ENCODE measurements at regions not wholly inside any gene's neighbourhood (a gene's known extent, or its start where the extent isn't known, plus 50 kb on each side); places are given as distances from the start of the nearest gene placed in this dataset.

- H3K27ac Mint-ChIP-seq: no peak overlapping the region
- no peaks in the 10 kb centered on the region for H3K9me3 Mint-ChIP-seq (ENCODE audit: insufficient read depth)
- POLR2A ChIA-PET: no interaction called here
- peaks cover 3% of the 10 kb centered on the region for H3K4me1 Mint-ChIP-seq (ENCODE audit: low read depth)
- H3K4me3 Mint-ChIP-seq: no peak overlapping the region
- no peak for DNase-seq
- H3K36me3 Mint-ChIP-seq (ENCODE audit: low read depth): no peaks in the 10 kb centered on the region
- no peaks in the 10 kb centered on the region for H3K27me3 Mint-ChIP-seq (ENCODE audit: low read depth)
- no peak for ATAC-seq
- CTCF ChIA-PET: no interaction called here
Observed at GRCh38 chr4:82057990-82058544, 315.7 kb downstream of the HNRNPD start.

DNA sequence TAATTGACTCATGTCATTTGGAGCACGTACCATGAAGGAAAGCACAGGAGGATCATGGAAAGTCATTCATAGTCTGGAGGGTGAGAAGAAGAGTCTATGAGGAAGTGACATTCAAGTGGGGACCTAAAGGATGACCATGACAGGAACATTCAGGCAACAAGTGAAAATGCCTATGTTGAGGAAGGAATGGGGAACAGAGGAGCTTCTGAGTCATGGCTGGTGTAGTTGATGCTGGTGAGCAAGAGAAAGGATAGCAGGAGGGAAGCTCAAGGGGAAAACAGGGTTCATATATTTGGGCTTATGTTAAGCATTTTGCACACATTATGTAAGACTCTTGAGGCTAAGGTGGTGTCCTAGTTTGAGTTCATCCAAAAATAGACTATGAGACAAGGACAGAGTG lies 318.6 kb downstream of the HNRNPD start:
- DNase-seq (no peak), ATAC-seq (no peak)
- no peak overlapping the region for H3K4me3 Mint-ChIP-seq
- no peak overlapping the region for H3K27ac Mint-ChIP-seq
- no peaks in the 10 kb centered on the region for H3K4me1 Mint-ChIP-seq (ENCODE audit: low read depth)
- no peaks in the 10 kb centered on the region for H3K36me3 Mint-ChIP-seq (ENCODE audit: low read depth)
- H3K27me3 Mint-ChIP-seq (ENCODE audit: low read depth): no peaks in the 10 kb centered on the region
- POLR2A ChIA-PET: no interaction called here
- no peaks in the 10 kb centered on the region for H3K9me3 Mint-ChIP-seq (ENCODE audit: insufficient read depth)
- CTCF ChIA-PET: no interaction called here

DNA sequence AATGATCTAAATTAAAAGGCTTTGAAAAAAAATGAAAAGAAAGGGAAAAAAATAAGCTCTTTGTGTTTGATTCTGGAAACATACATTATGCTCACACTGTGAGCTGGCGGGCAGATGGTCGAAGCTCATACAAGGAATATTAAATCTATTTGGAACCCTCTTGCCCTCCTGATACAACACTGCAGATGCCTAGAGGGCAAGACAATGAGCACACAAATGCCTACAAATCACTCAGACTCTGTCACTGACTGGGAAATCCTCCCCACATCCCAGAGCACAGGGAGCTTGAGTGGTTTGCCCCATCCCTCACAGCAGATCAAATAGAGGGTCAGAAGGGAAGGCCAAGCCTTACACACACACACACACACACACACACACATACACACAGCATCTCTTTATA lies 320.4 kb downstream of the HNRNPD start:
- ATAC-seq (no peak), DNase-seq (no peak)
- ChIA-PET POLR2A (no interaction called here), CTCF (interaction anchor here (1.1 kb wide), 1 partner anchor 29 kb away, joined by 3 read pairs; no protein-coding TSS in a partner anchor)
- Mint-ChIP-seq H3K4me1 (ENCODE audit: low read depth) (no peaks in the 10 kb centered on the region), H3K4me3 (no peak overlapping the region), H3K36me3 (ENCODE audit: low read depth) (no peaks in the 10 kb centered on the region), H3K27me3 (ENCODE audit: low read depth) (peaks cover 4% of the 10 kb centered on the region), H3K9me3 (ENCODE audit: insufficient read depth) (no peaks in the 10 kb centered on the region), H3K27ac (no peak overlapping the region)

- POLR2A ChIA-PET: no interaction called here
- H3K4me1 Mint-ChIP-seq (ENCODE audit: low read depth): no peaks in the 10 kb centered on the region
- no peaks in the 10 kb centered on the region for H3K36me3 Mint-ChIP-seq (ENCODE audit: low read depth)
- H3K4me3 Mint-ChIP-seq: no peak overlapping the region
- CTCF ChIA-PET: no interaction called here
- ATAC-seq (no peak), DNase-seq (no peak)
- H3K27me3 Mint-ChIP-seq (ENCODE audit: low read depth): peaks cover 20% of the 10 kb centered on the region
- H3K9me3 Mint-ChIP-seq (ENCODE audit: insufficient read depth): no peaks in the 10 kb centered on the region
- H3K27ac Mint-ChIP-seq: no peak overlapping the region
Observed at GRCh38 chr4:82050796-82051195, 323.0 kb downstream of the HNRNPD start.

GRCh38 chr4:82049294-82049693 lies 324.5 kb downstream of the HNRNPD start:
- Mint-ChIP-seq H3K4me1 (ENCODE audit: low read depth) (no peaks in the 10 kb centered on the region), H3K9me3 (ENCODE audit: insufficient read depth) (no peaks in the 10 kb centered on the region), H3K27me3 (ENCODE audit: low read depth) (peaks cover 29% of the 10 kb centered on the region), H3K36me3 (ENCODE audit: low read depth) (no peaks in the 10 kb centered on the region), H3K27ac (no peak overlapping the region), H3K4me3 (no peak overlapping the region)
- DNase-seq (no peak), ATAC-seq (no peak)
- CTCF ChIA-PET: no interaction called here
- POLR2A ChIA-PET: no interaction called here

DNA sequence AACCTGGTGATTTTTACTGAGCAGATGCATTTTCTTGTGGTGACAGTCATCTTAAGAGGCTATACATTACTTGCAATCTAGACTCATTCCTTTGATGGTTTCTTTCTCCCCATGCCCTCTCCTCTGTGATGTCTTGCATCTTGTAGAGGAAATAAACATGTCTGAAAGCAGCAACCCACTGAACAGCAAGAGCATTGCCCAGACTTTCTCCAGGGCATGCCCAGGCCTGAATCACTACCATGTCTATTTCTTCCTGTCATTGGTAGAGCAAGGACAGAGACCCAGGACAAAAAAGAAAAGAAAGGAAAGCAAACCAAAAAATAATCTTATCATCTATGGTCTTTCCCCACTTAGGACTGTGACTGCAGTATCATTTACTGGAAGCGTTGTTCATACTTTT lies 326.1 kb downstream of the HNRNPD start:
- DNase-seq: no peak
- no peak for ATAC-seq
- Mint-ChIP-seq H3K36me3 (ENCODE audit: low read depth) (no peaks in the 10 kb centered on the region), H3K4me3 (no peak overlapping the region), H3K4me1 (ENCODE audit: low read depth) (peaks cover 4% of the 10 kb centered on the region), H3K9me3 (ENCODE audit: insufficient read depth) (no peaks in the 10 kb centered on the region), H3K27ac (no peak overlapping the region), H3K27me3 (ENCODE audit: low read depth) (peaks cover 39% of the 10 kb centered on the region)
- ChIA-PET CTCF (no interaction called here), POLR2A (no interaction called here)

GRCh38 chr4:82046796-82047195 lies 327.0 kb downstream of the HNRNPD start:
- peaks cover 47% of the 10 kb centered on the region for H3K27me3 Mint-ChIP-seq (ENCODE audit: low read depth)
- H3K4me1 Mint-ChIP-seq (ENCODE audit: low read depth): peaks cover 4% of the 10 kb centered on the region
- ChIA-PET CTCF (no interaction called here), POLR2A (no interaction called here)
- DNase-seq (no peak), ATAC-seq (no peak)
- H3K36me3 Mint-ChIP-seq (ENCODE audit: low read depth): no peaks in the 10 kb centered on the region
- no peaks in the 10 kb centered on the region for H3K9me3 Mint-ChIP-seq (ENCODE audit: insufficient read depth)
- H3K4me3 Mint-ChIP-seq: no peak overlapping the region
- H3K27ac Mint-ChIP-seq: no peak overlapping the region

DNA sequence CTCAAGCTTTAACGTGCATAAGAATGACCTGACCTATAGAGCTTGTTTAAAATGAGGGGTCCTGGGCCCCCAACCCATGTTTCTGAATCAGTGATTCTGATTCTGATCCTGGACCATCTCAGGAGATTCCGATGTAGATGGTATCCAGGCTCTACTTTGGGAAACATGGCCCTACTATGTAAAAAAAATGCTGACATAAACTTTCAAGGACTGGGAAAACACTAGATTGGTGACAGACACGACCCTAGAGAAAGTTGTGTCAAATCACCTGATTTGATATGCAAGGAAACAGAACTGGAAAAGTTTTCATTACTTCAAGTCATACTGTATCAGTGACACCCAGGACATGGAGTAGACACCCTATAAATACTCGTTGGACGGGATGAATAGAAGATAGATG lies 328.5 kb downstream of the HNRNPD start:
- DNase-seq: no peak
- H3K27ac Mint-ChIP-seq: no peak overlapping the region
- peaks cover 53% of the 10 kb centered on the region for H3K27me3 Mint-ChIP-seq (ENCODE audit: low read depth)
- CTCF ChIA-PET: no interaction called here
- ATAC-seq: no peak
- H3K36me3 Mint-ChIP-seq (ENCODE audit: low read depth): no peaks in the 10 kb centered on the region
- H3K4me1 Mint-ChIP-seq (ENCODE audit: low read depth): peaks cover 4% of the 10 kb centered on the region
- no peak overlapping the region for H3K4me3 Mint-ChIP-seq
- POLR2A ChIA-PET: no interaction called here
- no peaks in the 10 kb centered on the region for H3K9me3 Mint-ChIP-seq (ENCODE audit: insufficient read depth)

- Mint-ChIP-seq H3K4me3 (no peak overlapping the region), H3K27me3 (ENCODE audit: low read depth) (peaks cover 50% of the 10 kb centered on the region)
Observed at GRCh38 chr4:82044141-82044993, 329.4 kb downstream of the HNRNPD start.

GRCh38 chr4:82043809-82044137 lies 330.0 kb downstream of the HNRNPD start:
- no peak overlapping the region for H3K27ac Mint-ChIP-seq
- peak; percentile 19 for ATAC-seq
- no peak overlapping the region for H3K4me3 Mint-ChIP-seq
- H3K9me3 Mint-ChIP-seq (ENCODE audit: insufficient read depth): no peaks in the 10 kb centered on the region
- peaks cover 53% of the 10 kb centered on the region for H3K27me3 Mint-ChIP-seq (ENCODE audit: low read depth)
- ChIA-PET CTCF (no interaction called here), POLR2A (no interaction called here)
- H3K36me3 Mint-ChIP-seq (ENCODE audit: low read depth): no peaks in the 10 kb centered on the region
- DNase-seq: no peak
- peaks cover 4% of the 10 kb centered on the region for H3K4me1 Mint-ChIP-seq (ENCODE audit: low read depth)

More at GRCh38 chr4:82044141-82044993, 329.4 kb downstream of the HNRNPD start:
- H3K4me1 Mint-ChIP-seq (ENCODE audit: low read depth): peaks cover 4% of the 10 kb centered on the region
- CTCF ChIA-PET: no interaction called here
- ATAC-seq: peak; percentile 42
- POLR2A ChIA-PET: no interaction called here
- no peak overlapping the region for H3K27ac Mint-ChIP-seq
- H3K9me3 Mint-ChIP-seq (ENCODE audit: insufficient read depth): no peaks in the 10 kb centered on the region
- DNase-seq: no peak
- H3K36me3 Mint-ChIP-seq (ENCODE audit: low read depth): no peaks in the 10 kb centered on the region

DNA sequence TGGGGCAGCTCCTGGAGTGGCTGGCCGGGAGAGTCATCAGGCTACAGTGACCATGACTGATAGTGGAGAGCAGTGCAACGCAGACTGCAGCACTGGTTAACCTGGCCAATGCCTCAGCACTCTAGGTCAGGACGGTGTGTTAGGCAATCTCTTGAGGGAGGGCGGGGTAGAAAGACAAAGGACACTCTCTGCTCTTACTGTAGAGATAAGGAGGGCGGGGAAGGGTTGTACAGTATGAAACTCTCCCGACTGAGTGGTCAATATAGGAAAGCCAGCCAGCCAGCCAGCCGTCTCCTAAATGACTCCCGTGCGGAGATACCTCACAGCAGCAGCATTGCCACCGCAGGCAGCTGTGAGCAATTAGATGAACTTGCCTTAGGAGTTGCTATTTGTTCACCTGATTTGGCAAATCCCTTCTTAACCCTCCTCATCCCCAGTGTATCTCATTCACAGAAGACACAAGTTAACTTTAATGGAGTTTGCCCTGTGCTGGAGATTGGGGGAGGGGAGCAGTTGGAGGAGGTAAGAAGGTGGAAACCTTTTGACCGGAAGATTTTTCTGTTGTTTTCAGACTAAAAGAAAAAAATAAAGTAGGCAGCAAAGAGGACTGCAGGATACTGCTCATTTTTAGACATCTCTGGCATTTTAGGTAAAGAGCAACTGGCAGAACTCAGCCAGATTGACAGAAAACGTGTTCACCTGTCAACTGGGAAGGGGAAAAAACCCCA lies 330.5 kb downstream of the HNRNPD start:
- DNase-seq: no peak
- ATAC-seq: no peak
- Mint-ChIP-seq H3K36me3 (ENCODE audit: low read depth) (no peaks in the 10 kb centered on the region), H3K27ac (no peak overlapping the region), H3K27me3 (ENCODE audit: low read depth) (peaks cover 53% of the 10 kb centered on the region), H3K4me3 (no peak overlapping the region), H3K9me3 (ENCODE audit: insufficient read depth) (no peaks in the 10 kb centered on the region), H3K4me1 (ENCODE audit: low read depth) (peaks cover 4% of the 10 kb centered on the region)
- POLR2A ChIA-PET: no interaction called here
- CTCF ChIA-PET: no interaction called here

- Mint-ChIP-seq H3K27ac (no peak overlapping the region), H3K4me1 (ENCODE audit: low read depth) (peaks cover 4% of the 10 kb centered on the region), H3K9me3 (ENCODE audit: insufficient read depth) (no peaks in the 10 kb centered on the region), H3K27me3 (ENCODE audit: low read depth) (peaks cover 51% of the 10 kb centered on the region), H3K4me3 (no peak overlapping the region), H3K36me3 (ENCODE audit: low read depth) (no peaks in the 10 kb centered on the region)
- ATAC-seq (no peak), DNase-seq (no peak)
- ChIA-PET CTCF (no interaction called here), POLR2A (no interaction called here)
Observed at GRCh38 chr4:82042042-82042441, 331.7 kb downstream of the HNRNPD start.

Measured in activated CD8-positive, alpha-beta T cell treated with anti-CD3 and anti-CD28 coated beads, Interleukin-2, amount 10 ng/mL, durations not matched to agents 7 days and 5 days (primary cell).